K562 (cell line): ENCODE measurements at regions not wholly inside any gene's neighbourhood (a gene's known extent, or its start where the extent isn't known, plus 50 kb on each side); places are given as distances from the start of the nearest gene placed in this dataset.

Experiments
- ATAC-seq: fragments of 200-7000 bp; cut with Tn5 transposase; 3 replicates; pipeline ENCODE4 v1.9.1; 2020; ENCODE audit warnings: moderate library complexity
- BruUV-seq: library from RNA; stranded (reverse); fragments of 400-500 nt; replicated peaks from 2 replicates; lab custom pipeline; 2021; lab: Mats Ljungman, UMichigan
- CTCF ChIA-PET: fragments of 300-600 bp; formaldehyde crosslinking; extraction: SDS; loops from one replicate; lab custom pipeline; 2021; ENCODE audit warnings: low intra/inter-chr PET ratio; lab: Yijun Ruan, JAX
- POLR2A ChIA-PET: fragments of 300-600, 350-650 bp; sonication (Branson Sonifier 250); formaldehyde crosslinking; extraction: SDS; loops from one replicate; lab custom pipeline; 2021; ENCODE audit warnings: antibody characterized with exemption, inconsistent platforms; lab: Yijun Ruan, JAX
- DNase-seq, 4 experiments: peaks; one replicate each; pipeline versions ENCODE4 v3.0.0 to v3.0.0-alpha.2; 2011 to 2018; ENCODE audit warnings: low spot score in 3 of 4, mixed read lengths in 3 of 4; ENCODE audit errors: extremely low read depth in 1 of 4
- FAIRE-seq: peaks from 2 replicates; lab custom pipeline; 2011; peaks lifted over from hg19 to GRCh38; lab: Jason Lieb, UNC
- H2AFZ ChIP-seq: 2 replicates; pipeline ENCODE4 v1.6.0; 2011; ENCODE audit warnings: low read depth, low read length, control low read depth, inconsistent platforms
- H3K27ac ChIP-seq: fragments of 200-600 bp; 3 replicates; pipeline ENCODE4 v1.8.0; 2011; ENCODE audit warnings: low read depth, mild to moderate bottlenecking, control low read depth, inconsistent platforms, low read length, moderate library complexity, mixed read lengths; ENCODE audit errors: extremely low read depth
- H3K27me3 ChIP-seq, 2 experiments: fragments of 300-600 bp in 1 of 2; 2 replicates in 1 of 2; 3 replicates in 1 of 2; pipeline versions ENCODE4 v1.6.0 to v1.8.0; 2011; ENCODE audit warnings: inconsistent platforms in 2 of 2, low read length in 2 of 2, mild to moderate bottlenecking in 1 of 2, mixed read lengths in 1 of 2, moderate library complexity in 1 of 2; ENCODE audit not compliant: control insufficient read depth in 2 of 2, insufficient read depth in 2 of 2
- H3K36me3 ChIP-seq: fragments of 300-600 bp; 3 replicates; pipeline ENCODE4 v1.8.0; 2011; ENCODE audit warnings: mild to moderate bottlenecking, low read length, inconsistent platforms; ENCODE audit not compliant: control insufficient read depth, insufficient read depth
- H3K4me1 ChIP-seq, 2 experiments: fragments of 200-600 bp in 1 of 2; replicated peaks in 1 of 2; 2 replicates in 1 of 2; 3 replicates in 1 of 2; pipeline versions ENCODE4 v1.5.1 to v1.8.0; 2011; ENCODE audit warnings: inconsistent platforms in 2 of 2, low read length in 2 of 2, mild to moderate bottlenecking in 1 of 2, mixed read lengths in 1 of 2, moderate library complexity in 1 of 2; ENCODE audit not compliant: control insufficient read depth in 2 of 2, insufficient read depth in 2 of 2
- H3K4me2 ChIP-seq: 2 replicates; pipeline ENCODE4 v1.6.1; 2011; ENCODE audit warnings: low read length, control low read depth, inconsistent platforms, mixed read lengths; ENCODE audit not compliant: insufficient read depth
- H3K4me3 ChIP-seq: fragments of 200-600 bp; sonication (generic), shearing (Covaris generic); 2 replicates; pipeline ENCODE4 v1.5.1; 2016; ENCODE audit warnings: control low read depth, inconsistent platforms
- H3K79me2 ChIP-seq: fragments of 200-600 bp; 3 replicates; pipeline ENCODE4 v1.8.0; 2011; ENCODE audit warnings: low read length, inconsistent platforms; ENCODE audit not compliant: control insufficient read depth, insufficient read depth
- H3K9ac ChIP-seq, 2 experiments: 2 replicates each; pipeline versions ENCODE4 v1.6.0 to v1.6.1; 2011; ENCODE audit warnings: low read depth in 2 of 2, low read length in 2 of 2, control low read depth in 1 of 2, inconsistent platforms in 1 of 2, mild to moderate bottlenecking in 1 of 2, mixed read lengths in 1 of 2; ENCODE audit not compliant: insufficient read depth in 1 of 2
- H3K9me1 ChIP-seq: one replicate; pipeline ENCODE4 v1.6.0; 2011; ENCODE audit warnings: inconsistent platforms, mild to moderate bottlenecking, low read length, moderate library complexity; ENCODE audit not compliant: control insufficient read depth, insufficient read depth
- H3K9me3 ChIP-seq: replicated peaks from 2 replicates; pipeline ENCODE4 v1.5.1; 2011; ENCODE audit warnings: low read depth, low read length, inconsistent platforms; ENCODE audit not compliant: control insufficient read depth, insufficient read depth
- H4K20me1 ChIP-seq: replicated peaks from 2 replicates; pipeline ENCODE4 v1.6.1; 2011; ENCODE audit warnings: low read length, inconsistent platforms, mixed read lengths; ENCODE audit not compliant: control insufficient read depth, insufficient read depth
- ILK ChIP-seq: fragments of 450-650 bp; IDR thresholded peaks from 2 replicates; pipeline ENCODE4 v1.6.1; 2016; ENCODE audit warnings: missing genetic modification characterization, low read depth, mild to moderate bottlenecking, missing compliant biosample characterization, moderate library complexity, borderline replicate concordance
- POLR2G ChIP-seq: fragments of 200-400 bp; formaldehyde crosslinking; IDR thresholded peaks from 2 replicates; pipeline ENCODE4 v1.6.1; 2017; ENCODE audit warnings: low read depth, mild to moderate bottlenecking, antibody characterized with exemption, low read length, moderate library complexity
- SIN3B ChIP-seq: fragments of 450-650 bp; IDR thresholded peaks from 2 replicates; pipeline ENCODE4 v1.6.1; 2017; ENCODE audit warnings: low read depth, mild to moderate bottlenecking, moderate library complexity
- WGBS: fragments of 100-300 bp; shearing (Covaris generic); methylation state at CpG from one replicate; pipeline ENCODE4 v1.1.6; 2016; ENCODE audit warnings: low coverage, mixed read lengths; ENCODE audit not compliant: insufficient coverage; ENCODE audit errors: missing lambda C conversion rate; 5-methylcytosine and 5-hydroxymethylcytosine counted together
- in situ Hi-C: fragments of 300-500 bp; cut with MboI; formaldehyde crosslinking; loops from 4 replicates; pipeline ENCODE4 v1.15.0; 2018; ENCODE audit warnings: inconsistent platforms, mixed read lengths
- intact Hi-C: fragments of 100-400 bp; cut with micrococcal nuclease; formaldehyde crosslinking; loops from 2 replicates; pipeline ENCODE4 v1.14.2; 2022
- TF ChIP-seq, protein P1 (sequence below): sonication (generic); formaldehyde crosslinking; IDR thresholded peaks from 2 replicates; pipeline ENCODE4 v1.8.0; 2022; ENCODE audit warnings: mild to moderate bottlenecking, missing genetic modification reagents
- TF ChIP-seq, protein P2 (sequence below): sonication (generic); formaldehyde crosslinking; IDR thresholded peaks from 2 replicates; pipeline ENCODE4 v1.9.0; 2022; ENCODE audit warnings: mild to moderate bottlenecking, missing genetic modification reagents
- TF ChIP-seq, protein P3 (sequence below): fragments of 250-450 bp; sonication (Bioruptor Pico); IDR thresholded peaks from 2 replicates; pipeline ENCODE4 v1.8.0; 2021; ENCODE audit warnings: mild to moderate bottlenecking, moderate library complexity
- TF ChIP-seq, protein P4 (sequence below): sonication (generic); IDR thresholded peaks from 2 replicates; pipeline ENCODE4 v1.6.1; 2016
- TF ChIP-seq, protein P5 (sequence below), 2 experiments: fragments of 450-650 bp; IDR thresholded peaks; 2 replicates each; pipeline ENCODE4 v1.6.1; 2016
- TF ChIP-seq, protein P6 (sequence below): sonication (generic); formaldehyde crosslinking; IDR thresholded peaks from 2 replicates; pipeline ENCODE4 v1.8.0; 2022; ENCODE audit warnings: mild to moderate bottlenecking, missing genetic modification reagents
- TF ChIP-seq, protein P7 (sequence below), 3 experiments: fragments of 200-800 bp in 1 of 3; sonication (Bioruptor generic) in 1 of 3; sonication (generic) in 1 of 3; formaldehyde crosslinking in 1 of 3; IDR thresholded peaks; 2 replicates each; pipeline versions ENCODE4 v1.6.1 to v1.8.0; 2016 to 2022; ENCODE audit warnings: mild to moderate bottlenecking in 2 of 3, missing compliant biosample characterization in 2 of 3, missing genetic modification characterization in 2 of 3, missing genetic modification reagents in 1 of 3

DNA sequence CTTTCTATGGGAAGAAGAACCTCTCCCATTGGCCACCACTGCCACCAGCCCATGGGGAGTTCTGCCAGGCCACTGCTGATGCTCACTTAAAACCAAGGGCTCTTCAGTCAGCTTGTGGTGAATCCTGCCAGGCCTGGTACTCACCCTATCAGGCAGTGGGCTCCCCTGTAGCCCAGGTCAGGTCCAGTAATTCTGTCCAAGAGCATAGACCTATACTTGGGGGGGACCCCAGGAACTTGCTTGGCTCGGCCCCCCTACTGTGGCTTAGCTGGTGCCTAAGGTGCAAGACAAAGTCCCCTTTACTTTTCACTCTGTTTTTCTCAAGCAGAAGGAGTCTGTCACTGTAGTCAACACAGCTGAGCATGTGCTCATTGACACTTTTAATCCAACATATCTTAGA lies 1012.2 kb downstream of the PCDH19 start:
- Histone ChIP-seq H3K9ac (no peak overlapping the region), H2AFZ (no peak overlapping the region), H3K27me3 (no peaks in the 10 kb centered on the region), H3K79me2 (no peaks in the 10 kb centered on the region), H3K36me3 (no peaks in the 10 kb centered on the region), H3K27ac (no peak overlapping the region), H3K9me1 (no peaks in the 10 kb centered on the region), H4K20me1 (no peaks in the 10 kb centered on the region), H3K4me2 (no peak overlapping the region), H3K9me3 (no peaks in the 10 kb centered on the region), H3K4me1 (no peaks in the 10 kb centered on the region), H3K4me3 (no peak overlapping the region)
- DNase-seq (no peak), ATAC-seq (no peak), FAIRE-seq (no peak)
- no TSS peak for BruUV-seq
- in situ Hi-C loops = no loop called here
- WGBS = 0% methylated on average over 1 of the region's 1 CpG
- intact Hi-C loops = no loop called here
- ChIA-PET CTCF (no interaction called here), POLR2A (no interaction called here)
- TF ChIP-seq, protein P1, sequence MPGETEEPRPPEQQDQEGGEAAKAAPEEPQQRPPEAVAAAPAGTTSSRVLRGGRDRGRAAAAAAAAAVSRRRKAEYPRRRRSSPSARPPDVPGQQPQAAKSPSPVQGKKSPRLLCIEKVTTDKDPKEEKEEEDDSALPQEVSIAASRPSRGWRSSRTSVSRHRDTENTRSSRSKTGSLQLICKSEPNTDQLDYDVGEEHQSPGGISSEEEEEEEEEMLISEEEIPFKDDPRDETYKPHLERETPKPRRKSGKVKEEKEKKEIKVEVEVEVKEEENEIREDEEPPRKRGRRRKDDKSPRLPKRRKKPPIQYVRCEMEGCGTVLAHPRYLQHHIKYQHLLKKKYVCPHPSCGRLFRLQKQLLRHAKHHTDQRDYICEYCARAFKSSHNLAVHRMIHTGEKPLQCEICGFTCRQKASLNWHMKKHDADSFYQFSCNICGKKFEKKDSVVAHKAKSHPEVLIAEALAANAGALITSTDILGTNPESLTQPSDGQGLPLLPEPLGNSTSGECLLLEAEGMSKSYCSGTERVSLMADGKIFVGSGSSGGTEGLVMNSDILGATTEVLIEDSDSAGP = no peak
- TF ChIP-seq, protein P2, sequence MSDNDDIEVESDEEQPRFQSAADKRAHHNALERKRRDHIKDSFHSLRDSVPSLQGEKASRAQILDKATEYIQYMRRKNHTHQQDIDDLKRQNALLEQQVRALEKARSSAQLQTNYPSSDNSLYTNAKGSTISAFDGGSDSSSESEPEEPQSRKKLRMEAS (CRISPR knock-in tag) = no peak
- TF ChIP-seq ILK (tag) (no peak), SIN3B (no peak), POLR2G (no peak)
- TF ChIP-seq, protein P3, sequence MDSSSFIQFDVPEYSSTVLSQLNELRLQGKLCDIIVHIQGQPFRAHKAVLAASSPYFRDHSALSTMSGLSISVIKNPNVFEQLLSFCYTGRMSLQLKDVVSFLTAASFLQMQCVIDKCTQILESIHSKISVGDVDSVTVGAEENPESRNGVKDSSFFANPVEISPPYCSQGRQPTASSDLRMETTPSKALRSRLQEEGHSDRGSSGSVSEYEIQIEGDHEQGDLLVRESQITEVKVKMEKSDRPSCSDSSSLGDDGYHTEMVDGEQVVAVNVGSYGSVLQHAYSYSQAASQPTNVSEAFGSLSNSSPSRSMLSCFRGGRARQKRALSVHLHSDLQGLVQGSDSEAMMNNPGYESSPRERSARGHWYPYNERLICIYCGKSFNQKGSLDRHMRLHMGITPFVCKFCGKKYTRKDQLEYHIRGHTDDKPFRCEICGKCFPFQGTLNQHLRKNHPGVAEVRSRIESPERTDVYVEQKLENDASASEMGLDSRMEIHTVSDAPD (CRISPR knock-in tag) = no peak
- TF ChIP-seq, protein P4, sequence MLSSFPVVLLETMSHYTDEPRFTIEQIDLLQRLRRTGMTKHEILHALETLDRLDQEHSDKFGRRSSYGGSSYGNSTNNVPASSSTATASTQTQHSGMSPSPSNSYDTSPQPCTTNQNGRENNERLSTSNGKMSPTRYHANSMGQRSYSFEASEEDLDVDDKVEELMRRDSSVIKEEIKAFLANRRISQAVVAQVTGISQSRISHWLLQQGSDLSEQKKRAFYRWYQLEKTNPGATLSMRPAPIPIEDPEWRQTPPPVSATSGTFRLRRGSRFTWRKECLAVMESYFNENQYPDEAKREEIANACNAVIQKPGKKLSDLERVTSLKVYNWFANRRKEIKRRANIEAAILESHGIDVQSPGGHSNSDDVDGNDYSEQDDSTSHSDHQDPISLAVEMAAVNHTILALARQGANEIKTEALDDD = no peak
- TF ChIP-seq, protein P5, sequence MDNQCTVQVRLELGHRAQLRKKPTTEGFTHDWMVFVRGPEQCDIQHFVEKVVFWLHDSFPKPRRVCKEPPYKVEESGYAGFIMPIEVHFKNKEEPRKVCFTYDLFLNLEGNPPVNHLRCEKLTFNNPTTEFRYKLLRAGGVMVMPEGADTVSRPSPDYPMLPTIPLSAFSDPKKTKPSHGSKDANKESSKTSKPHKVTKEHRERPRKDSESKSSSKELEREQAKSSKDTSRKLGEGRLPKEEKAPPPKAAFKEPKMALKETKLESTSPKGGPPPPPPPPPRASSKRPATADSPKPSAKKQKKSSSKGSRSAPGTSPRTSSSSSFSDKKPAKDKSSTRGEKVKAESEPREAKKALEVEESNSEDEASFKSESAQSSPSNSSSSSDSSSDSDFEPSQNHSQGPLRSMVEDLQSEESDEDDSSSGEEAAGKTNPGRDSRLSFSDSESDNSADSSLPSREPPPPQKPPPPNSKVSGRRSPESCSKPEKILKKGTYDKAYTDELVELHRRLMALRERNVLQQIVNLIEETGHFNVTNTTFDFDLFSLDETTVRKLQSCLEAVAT (IDR thresholded peaks at IDR 0.05) = no peak
- TF ChIP-seq, protein P6, sequence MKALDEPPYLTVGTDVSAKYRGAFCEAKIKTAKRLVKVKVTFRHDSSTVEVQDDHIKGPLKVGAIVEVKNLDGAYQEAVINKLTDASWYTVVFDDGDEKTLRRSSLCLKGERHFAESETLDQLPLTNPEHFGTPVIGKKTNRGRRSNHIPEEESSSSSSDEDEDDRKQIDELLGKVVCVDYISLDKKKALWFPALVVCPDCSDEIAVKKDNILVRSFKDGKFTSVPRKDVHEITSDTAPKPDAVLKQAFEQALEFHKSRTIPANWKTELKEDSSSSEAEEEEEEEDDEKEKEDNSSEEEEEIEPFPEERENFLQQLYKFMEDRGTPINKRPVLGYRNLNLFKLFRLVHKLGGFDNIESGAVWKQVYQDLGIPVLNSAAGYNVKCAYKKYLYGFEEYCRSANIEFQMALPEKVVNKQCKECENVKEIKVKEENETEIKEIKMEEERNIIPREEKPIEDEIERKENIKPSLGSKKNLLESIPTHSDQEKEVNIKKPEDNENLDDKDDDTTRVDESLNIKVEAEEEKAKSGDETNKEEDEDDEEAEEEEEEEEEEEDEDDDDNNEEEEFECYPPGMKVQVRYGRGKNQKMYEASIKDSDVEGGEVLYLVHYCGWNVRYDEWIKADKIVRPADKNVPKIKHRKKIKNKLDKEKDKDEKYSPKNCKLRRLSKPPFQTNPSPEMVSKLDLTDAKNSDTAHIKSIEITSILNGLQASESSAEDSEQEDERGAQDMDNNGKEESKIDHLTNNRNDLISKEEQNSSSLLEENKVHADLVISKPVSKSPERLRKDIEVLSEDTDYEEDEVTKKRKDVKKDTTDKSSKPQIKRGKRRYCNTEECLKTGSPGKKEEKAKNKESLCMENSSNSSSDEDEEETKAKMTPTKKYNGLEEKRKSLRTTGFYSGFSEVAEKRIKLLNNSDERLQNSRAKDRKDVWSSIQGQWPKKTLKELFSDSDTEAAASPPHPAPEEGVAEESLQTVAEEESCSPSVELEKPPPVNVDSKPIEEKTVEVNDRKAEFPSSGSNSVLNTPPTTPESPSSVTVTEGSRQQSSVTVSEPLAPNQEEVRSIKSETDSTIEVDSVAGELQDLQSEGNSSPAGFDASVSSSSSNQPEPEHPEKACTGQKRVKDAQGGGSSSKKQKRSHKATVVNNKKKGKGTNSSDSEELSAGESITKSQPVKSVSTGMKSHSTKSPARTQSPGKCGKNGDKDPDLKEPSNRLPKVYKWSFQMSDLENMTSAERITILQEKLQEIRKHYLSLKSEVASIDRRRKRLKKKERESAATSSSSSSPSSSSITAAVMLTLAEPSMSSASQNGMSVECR (CRISPR knock-in tag) = no peak
- TF ChIP-seq, protein P7, sequence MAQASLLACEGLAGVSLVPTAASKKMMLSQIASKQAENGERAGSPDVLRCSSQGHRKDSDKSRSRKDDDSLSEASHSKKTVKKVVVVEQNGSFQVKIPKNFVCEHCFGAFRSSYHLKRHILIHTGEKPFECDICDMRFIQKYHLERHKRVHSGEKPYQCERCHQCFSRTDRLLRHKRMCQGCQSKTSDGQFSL (CRISPR knock-in tag; IDR thresholded peaks at IDR 0.05) = no peak
- TF ChIP-seq, protein P7 (tag; IDR thresholded peaks at IDR 0.05) = no peak
